GM12872 (cell line): ENCODE measurements at regions not wholly inside any gene's neighbourhood (a gene's known extent, or its start where the extent isn't known, plus 50 kb on each side); places are given as distances from the start of the nearest gene placed in this dataset.

Experiments used
- CTCF ChIP-seq: IDR thresholded peaks from 3 replicates; pipeline ENCODE4 v1.5.1; 2011; ENCODE audit warnings: low read depth, mild to moderate bottlenecking, low read length, moderate library complexity; ENCODE audit not compliant: insufficient read depth

DNA sequence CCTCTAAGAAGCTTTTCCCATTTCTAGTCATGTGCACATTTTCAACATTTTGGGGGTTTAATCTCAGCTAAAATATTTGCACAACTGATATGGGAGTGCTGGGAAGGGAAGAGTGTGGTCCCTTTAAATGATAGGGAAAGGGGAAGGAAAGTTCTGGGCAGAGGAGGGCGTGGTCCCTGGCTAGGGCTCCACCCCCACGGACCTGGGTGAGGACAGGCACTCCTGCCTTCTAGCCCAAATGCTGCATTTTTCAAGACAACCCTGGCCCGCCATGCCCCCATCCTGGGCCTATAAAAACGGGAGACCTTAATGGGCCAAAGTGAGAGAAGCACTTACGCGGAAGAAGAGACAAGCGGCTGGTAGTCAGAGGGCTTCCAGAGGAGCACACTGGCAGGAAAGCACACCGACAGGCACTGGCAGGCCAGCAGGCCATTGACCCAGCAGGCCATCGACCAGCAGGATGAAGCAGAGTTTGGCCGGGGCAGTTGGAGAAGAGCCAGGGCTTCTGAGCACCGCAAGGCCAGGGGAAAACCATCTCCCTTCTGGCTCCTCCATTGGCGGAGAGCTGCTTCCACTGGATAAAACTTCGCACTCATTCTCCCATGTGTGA is 266.7 kb downstream of the SPRY2 start:
- no peak for TF ChIP-seq CTCF

GRCh38 chr13:80072231-80072630 is 268.7 kb downstream of the SPRY2 start:
- no peak for TF ChIP-seq CTCF

- no peak for TF ChIP-seq CTCF
These were observed 270.8 kb downstream of the SPRY2 start for GRCh38 chr13:80070024-80070703.

- no peak for TF ChIP-seq CTCF
These were observed 271.6 kb downstream of the SPRY2 start for GRCh38 chr13:80069374-80069773.

- TF ChIP-seq CTCF = no peak
These were observed 274.9 kb downstream of the SPRY2 start for GRCh38 chr13:80065996-80066395.

DNA sequence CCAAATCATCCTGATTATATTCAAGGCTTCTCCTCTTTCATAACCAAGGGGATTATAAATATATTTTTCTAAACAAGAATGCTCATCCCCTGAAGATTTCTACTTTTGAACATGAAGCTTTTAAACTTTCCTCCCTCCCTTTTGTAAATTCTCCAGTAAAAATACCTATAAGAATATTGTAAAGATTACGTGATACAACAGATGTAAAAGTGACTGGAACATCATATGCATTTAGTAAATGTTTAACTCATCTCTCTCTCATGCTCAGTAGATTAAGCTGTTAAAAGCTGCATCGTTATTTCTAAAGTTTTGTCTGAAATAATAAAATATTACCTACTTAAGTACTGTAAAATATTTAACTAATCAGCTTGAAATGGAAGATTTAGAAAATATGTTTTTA is 281.1 kb downstream of the SPRY2 start:
- no peak for TF ChIP-seq CTCF

DNA sequence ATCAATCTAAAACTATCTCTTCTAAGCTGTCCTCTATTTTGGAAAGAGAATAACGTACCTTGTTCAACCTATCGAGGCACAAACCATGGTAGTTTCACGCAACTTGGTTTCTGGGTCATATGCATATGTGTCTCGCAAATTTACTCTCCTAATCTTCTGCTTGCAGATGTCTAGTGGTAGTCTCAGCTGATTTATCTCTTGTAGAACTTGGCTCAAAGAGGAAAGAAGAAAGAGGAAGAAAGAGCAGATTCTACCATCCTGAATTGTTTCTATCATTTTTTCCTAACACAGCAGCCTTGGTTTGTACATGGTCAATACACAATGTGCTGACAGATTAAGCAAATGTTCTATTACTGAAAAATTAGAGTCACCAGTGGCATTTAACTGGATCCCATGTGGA is 282.3 kb downstream of the SPRY2 start:
- TF ChIP-seq CTCF = no peak
